Endothelial cell of umbilical vein (primary cell): ENCODE measurements at regions not wholly inside any gene's neighbourhood (a gene's known extent, or its start where the extent isn't known, plus 50 kb on each side); places are given as distances from the start of the nearest gene placed in this dataset.

ENCODE experiments used
- BruUV-seq: library from RNA; stranded (reverse); fragments of 400-500 nt; replicated peaks from 2 replicates; lab custom pipeline; 2021; lab: Mats Ljungman, UMichigan
- CTCF ChIA-PET: fragments of 300-600, 350-600 bp; sonication (Branson Sonifier 250); formaldehyde crosslinking; loops from one replicate; lab custom pipeline; 2021; ENCODE audit warnings: antibody characterized with exemption, inconsistent platforms; lab: Charles Lee
- POLR2A ChIA-PET: fragments of 300-600, 350-600 bp; sonication (Branson Sonifier 250); formaldehyde crosslinking; loops from one replicate; lab custom pipeline; 2021; ENCODE audit warnings: antibody characterized with exemption, inconsistent platforms; lab: Charles Lee
- DNase-seq: peaks from one replicate; pipeline ENCODE4 v3.0.0-alpha.2; 2011; ENCODE audit warnings: low read depth, low spot score
- FAIRE-seq: peaks from 2 replicates; lab custom pipeline; 2011; peaks lifted over from hg19 to GRCh38; lab: Jason Lieb, UNC
- H2AFZ ChIP-seq: 2 replicates; pipeline ENCODE4 v1.6.0; 2012; ENCODE audit warnings: low read depth, low read length, control low read depth, inconsistent platforms
- H3K27ac ChIP-seq: 2 replicates; pipeline ENCODE4 v1.5.1; 2011; ENCODE audit warnings: low read depth, mild to moderate bottlenecking, control low read depth, low read length, moderate library complexity; ENCODE audit not compliant: insufficient read depth
- H3K27me3 ChIP-seq, 2 experiments: 2 replicates each; pipeline versions ENCODE4 v1.6.0 to v1.6.1; 2011; ENCODE audit warnings: low read length in 2 of 2, mixed read lengths in 1 of 2; ENCODE audit not compliant: control insufficient read depth in 2 of 2, insufficient read depth in 2 of 2
- H3K36me3 ChIP-seq, 2 experiments: 2 replicates in 1 of 2; 3 replicates in 1 of 2; pipeline ENCODE4 v1.5.1; 2011; ENCODE audit warnings: low read length in 2 of 2, mild to moderate bottlenecking in 1 of 2, moderate library complexity in 1 of 2; ENCODE audit not compliant: control insufficient read depth in 2 of 2, insufficient read depth in 2 of 2; ENCODE audit errors: extremely low read depth in 1 of 2
- H3K4me1 ChIP-seq: 3 replicates; pipeline ENCODE4 v1.5.1; 2011; ENCODE audit warnings: mild to moderate bottlenecking, low read length; ENCODE audit not compliant: control insufficient read depth, insufficient read depth; ENCODE audit errors: extremely low read depth
- H3K4me2 ChIP-seq: 2 replicates; pipeline ENCODE4 v1.6.1; 2011; ENCODE audit warnings: low read length, control low read depth, mixed read lengths; ENCODE audit not compliant: insufficient read depth
- H3K4me3 ChIP-seq, 3 experiments: fragments of 200-600 bp in 1 of 3; sonication (generic), shearing (Covaris generic) in 1 of 3; replicated peaks in 1 of 3; 2 replicates each; pipeline ENCODE4 v1.5.1; 2011 to 2016; ENCODE audit warnings: control low read depth in 3 of 3, low read length in 3 of 3, mild to moderate bottlenecking in 2 of 3, inconsistent platforms in 1 of 3, low read depth in 1 of 3, moderate library complexity in 1 of 3; ENCODE audit not compliant: insufficient read depth in 1 of 3
- H3K79me2 ChIP-seq: 2 replicates; pipeline ENCODE4 v1.6.0; 2012; ENCODE audit warnings: low read length, inconsistent platforms; ENCODE audit not compliant: control insufficient read depth, insufficient read depth
- H3K9ac ChIP-seq: replicated peaks from 2 replicates; pipeline ENCODE3; 2011; ENCODE audit warnings: low read length, control low read depth; ENCODE audit not compliant: insufficient read depth; ENCODE audit errors: extremely low read depth
- H3K9me1 ChIP-seq: replicated peaks from 3 replicates; pipeline ENCODE4 v1.6.0; 2011; ENCODE audit warnings: mild to moderate bottlenecking, low read length; ENCODE audit not compliant: control insufficient read depth, insufficient read depth; ENCODE audit errors: extremely low read depth
- H3K9me3 ChIP-seq: replicated peaks from 2 replicates; pipeline ENCODE4 v1.5.1; 2012; ENCODE audit warnings: low read length, inconsistent platforms; ENCODE audit not compliant: control insufficient read depth, insufficient read depth
- H4K20me1 ChIP-seq: replicated peaks from 2 replicates; pipeline ENCODE3; 2011; ENCODE audit warnings: mild to moderate bottlenecking, low read length; ENCODE audit not compliant: control insufficient read depth, insufficient read depth; ENCODE audit errors: extremely low read depth
- CTCF ChIP-seq, 2 donors: IDR thresholded peaks; 1 replicate in 1 of 2; 2 replicates in 1 of 2; pipeline ENCODE4 v1.5.1; 2011; ENCODE audit warnings: low read length in 2 of 2, mild to moderate bottlenecking in 2 of 2, moderate library complexity in 2 of 2, control low read depth in 1 of 2, inconsistent platforms in 1 of 2, low read depth in 1 of 2; ENCODE audit not compliant: insufficient read depth in 1 of 2; ENCODE audit errors: extremely low read depth in 1 of 2
- FOS ChIP-seq: IDR thresholded peaks from 2 replicates; pipeline ENCODE4 v1.6.1; 2011; ENCODE audit warnings: mild to moderate bottlenecking, low read length, moderate library complexity, borderline replicate concordance; ENCODE audit not compliant: insufficient read depth
- GATA2 ChIP-seq: IDR thresholded peaks from 2 replicates; pipeline ENCODE4 v1.7.0; 2011; ENCODE audit warnings: low read depth, mild to moderate bottlenecking, moderate library complexity, mixed read lengths, low read length; ENCODE audit not compliant: insufficient read length, insufficient read depth
- JUN ChIP-seq: IDR thresholded peaks from 2 replicates; pipeline ENCODE4 v1.6.1; 2011; ENCODE audit warnings: borderline replicate concordance, low read depth; ENCODE audit not compliant: insufficient read length, insufficient read depth
- MAX ChIP-seq: IDR thresholded peaks from 2 replicates; pipeline ENCODE4 v1.6.1; 2011; ENCODE audit not compliant: insufficient read depth, insufficient read length
- MYC ChIP-seq: IDR thresholded peaks from one replicate; pipeline ENCODE4 v1.6.1; 2011; ENCODE audit warnings: mild to moderate bottlenecking, low read depth, low read length
- POLR2AphosphoS5 ChIP-seq: IDR thresholded peaks from 2 replicates; pipeline ENCODE4 v1.6.1; 2012; ENCODE audit warnings: low read depth, mild to moderate bottlenecking, control low read depth, low read length, moderate library complexity; ENCODE audit not compliant: insufficient read depth
- dilution Hi-C: fragments of 300-500 bp; cut with MboI; formaldehyde crosslinking; loops from one replicate; pipeline ENCODE4 v1.15.0; 2019; ENCODE audit warnings: low sequenced_read_pairs; ENCODE audit not compliant: extremely low pct_ligation_motif_present
- intact Hi-C: fragments of 100-400 bp; cut with micrococcal nuclease; formaldehyde crosslinking; loops from one replicate; pipeline ENCODE4 v1.10.0; 2022

DNA sequence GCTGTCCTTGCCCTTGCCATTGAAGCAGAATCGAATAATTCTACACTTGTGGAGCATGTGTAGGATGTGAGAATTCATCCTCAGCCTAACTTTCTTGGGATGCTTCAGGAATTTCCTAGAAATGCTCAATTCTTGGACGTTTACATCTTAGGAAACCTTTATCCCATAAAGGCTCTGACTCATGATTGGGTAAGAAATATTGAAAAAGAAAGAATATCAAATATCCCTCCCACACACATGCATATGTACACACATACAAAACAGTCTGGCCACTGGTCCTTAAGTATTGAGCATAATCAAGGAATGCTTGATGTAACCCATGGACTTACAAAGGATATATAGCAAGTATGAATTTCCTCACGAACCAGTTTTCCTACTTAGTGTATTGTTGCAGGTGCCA lies 83.9 kb upstream of the IPO9 start:
- Histone ChIP-seq H3K27ac (no peak overlapping the region), H3K4me2 (no peak overlapping the region), H3K9me3 (no peaks in the 10 kb centered on the region), H2AFZ (no peak overlapping the region), H3K4me3 (no peak overlapping the region), H3K9me1 (no peaks in the 10 kb centered on the region), H3K36me3 (no peaks in the 10 kb centered on the region), H3K79me2 (peaks cover 85% of the 10 kb centered on the region), H3K9ac (no peak overlapping the region), H4K20me1 (no peaks in the 10 kb centered on the region), H3K27me3 (no peaks in the 10 kb centered on the region), H3K4me1 (peaks cover 48% of the 10 kb centered on the region)
- DNase-seq, result no peak
- intact Hi-C loops (no loop called here), dilution Hi-C loops (no loop called here)
- FAIRE-seq, result no peak
- TF ChIP-seq CTCF (IDR thresholded peaks at IDR 0.05; ENCODE audit: extremely low read depth in 1 of 2, insufficient read depth in 1 of 2, low read depth in 1 of 2, low read length in 2 of 2), result no peak
- TF ChIP-seq JUN, result no peak
- TF ChIP-seq GATA2, result no peak
- TF ChIP-seq FOS, result no peak
- TF ChIP-seq MYC, result no peak
- no peak for TF ChIP-seq POLR2AphosphoS5
- TF ChIP-seq MAX, result no peak
- ChIA-PET POLR2A (no interaction called here), CTCF (interaction anchor here (1.0 to 14.5 kb wide), 7 partner anchors 15 to 185 kb away, joined by 3 to 139 read pairs (median 4); no protein-coding TSS in a partner anchor)
- no TSS peak for BruUV-seq
